Immature natural killer cell (primary cell): ENCODE measurements at regions not wholly inside any gene's neighbourhood (a gene's known extent, or its start where the extent isn't known, plus 50 kb on each side); places are given as distances from the start of the nearest gene placed in this dataset.

Source experiments
- DNase-seq, 3 donors: peaks; one replicate each; pipeline ENCODE4 v3.0.0; 2022; ENCODE audit warnings: mixed read lengths in 1 of 3
- H3K27ac Mint-ChIP-seq, 6 donors: one replicate each; pipeline ENCODE4 v1.8.0; 2020; ENCODE audit warnings: mixed read lengths in 6 of 6, mild to moderate bottlenecking in 5 of 6, inconsistent platforms in 4 of 6, moderate library complexity in 3 of 6
- H3K27me3 Mint-ChIP-seq, 3 donors: one replicate each; pipeline ENCODE4 v1.8.0; 2020 to 2021; ENCODE audit warnings: low read depth in 3 of 3, mild to moderate bottlenecking in 3 of 3, mixed read lengths in 3 of 3, moderate library complexity in 3 of 3, inconsistent platforms in 1 of 3
- H3K36me3 Mint-ChIP-seq, 3 donors: one replicate each; pipeline ENCODE4 v1.8.0; 2020; ENCODE audit warnings: mixed read lengths in 3 of 3, inconsistent platforms in 2 of 3, mild to moderate bottlenecking in 2 of 3
- H3K4me1 Mint-ChIP-seq, 2 donors: one replicate each; pipeline ENCODE4 v1.8.0; 2020; ENCODE audit warnings: inconsistent platforms in 2 of 2, mild to moderate bottlenecking in 2 of 2, mixed read lengths in 2 of 2, moderate library complexity in 1 of 2
- H3K4me3 Mint-ChIP-seq, 5 donors: one replicate each; pipeline ENCODE4 v1.8.0; 2020; ENCODE audit warnings: mild to moderate bottlenecking in 5 of 5, mixed read lengths in 5 of 5, inconsistent platforms in 3 of 5, moderate library complexity in 3 of 5
- H3K9me3 Mint-ChIP-seq, 6 donors: one replicate each; pipeline ENCODE4 v1.8.0; 2020; ENCODE audit warnings: mild to moderate bottlenecking in 6 of 6, mixed read lengths in 6 of 6, inconsistent platforms in 4 of 6, moderate library complexity in 3 of 6

GRCh38 chr16:6428861-6429260 is 903.8 kb upstream of the RBFOX1 start:
- Mint-ChIP-seq H3K27me3 (no peaks in the 10 kb centered on the region), H3K4me3 (no peak overlapping the region), H3K9me3 (peaks cover 4 to 10% (median 7%) of the 10 kb centered on the region in 6 donors), H3K27ac (no peak overlapping the region), H3K4me1 (no peaks in the 10 kb centered on the region), H3K36me3 (no peaks in the 10 kb centered on the region)
- DNase-seq, result no peak

DNA sequence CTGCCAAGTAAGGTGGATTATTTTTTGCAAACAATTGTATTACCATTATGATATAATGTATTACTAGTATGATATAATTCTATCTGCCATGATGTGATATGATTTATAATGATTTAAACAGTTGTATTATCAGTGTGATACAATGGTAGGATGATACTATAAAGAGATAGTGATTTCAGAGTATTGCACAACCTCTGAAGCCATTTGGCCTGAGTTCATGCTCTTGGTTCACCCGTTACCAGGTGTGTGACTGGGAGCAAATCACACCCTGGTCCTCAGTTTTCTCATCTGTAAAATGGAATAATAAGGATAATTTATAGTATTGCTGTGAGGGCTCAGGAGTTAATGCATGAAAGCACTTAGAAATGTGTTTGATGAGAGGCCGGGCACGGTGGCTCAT is 905.0 kb upstream of the RBFOX1 start:
- DNase-seq, result no peak
- H3K4me1 Mint-ChIP-seq, result no peaks in the 10 kb centered on the region
- H3K36me3 Mint-ChIP-seq, result no peaks in the 10 kb centered on the region
- H3K4me3 Mint-ChIP-seq, result no peak overlapping the region
- no peak overlapping the region for H3K27ac Mint-ChIP-seq
- H3K9me3 Mint-ChIP-seq, result peaks cover 6 to 11% (median 9%) of the 10 kb centered on the region in 6 donors
- H3K27me3 Mint-ChIP-seq, result no peaks in the 10 kb centered on the region

- no peaks in the 10 kb centered on the region for H3K27me3 Mint-ChIP-seq
- H3K4me3 Mint-ChIP-seq, result no peak overlapping the region
- no peak for DNase-seq
- H3K27ac Mint-ChIP-seq, result no peak overlapping the region
- peaks cover 0 to 8% (median under 1%) of the 10 kb centered on the region in 6 donors for H3K9me3 Mint-ChIP-seq
- H3K36me3 Mint-ChIP-seq, result no peaks in the 10 kb centered on the region
- no peaks in the 10 kb centered on the region for H3K4me1 Mint-ChIP-seq
Measured at GRCh38 chr16:6407596-6407995, 925.0 kb upstream of the RBFOX1 start.

DNA sequence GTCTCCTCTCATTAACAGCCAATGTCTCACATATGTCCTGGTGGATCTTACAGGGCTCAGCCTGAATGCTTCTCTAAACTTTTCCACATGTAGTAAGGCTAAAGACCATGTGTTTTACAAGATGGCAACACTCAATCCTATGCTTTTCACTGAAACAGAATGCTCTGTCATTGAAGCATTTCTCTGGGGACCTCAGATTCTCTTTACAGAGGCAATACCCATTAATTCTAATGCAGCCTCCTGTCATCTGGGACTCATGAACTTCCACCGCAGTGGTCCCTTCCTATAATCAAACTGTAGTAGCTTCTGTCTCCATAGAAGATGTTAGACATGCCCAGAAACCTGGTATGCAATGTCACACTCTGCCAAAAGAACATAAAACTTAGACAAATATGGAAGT is 926.6 kb upstream of the RBFOX1 start:
- no peak overlapping the region for H3K27ac Mint-ChIP-seq
- no peaks in the 10 kb centered on the region for H3K4me1 Mint-ChIP-seq
- no peaks in the 10 kb centered on the region for H3K27me3 Mint-ChIP-seq
- DNase-seq, result no peak
- no peaks in the 10 kb centered on the region for H3K36me3 Mint-ChIP-seq
- H3K4me3 Mint-ChIP-seq, result no peak overlapping the region
- H3K9me3 Mint-ChIP-seq, result peaks cover 0 to 3% (median 0%) of the 10 kb centered on the region in 6 donors

- Mint-ChIP-seq H3K36me3 (no peaks in the 10 kb centered on the region), H3K27ac (no peak overlapping the region), H3K27me3 (peaks cover 0 to 2% (median 2%) of the 10 kb centered on the region in 3 donors), H3K9me3 (peaks cover 2 to 10% (median 7%) of the 10 kb centered on the region in 6 donors), H3K4me1 (no peaks in the 10 kb centered on the region), H3K4me3 (no peak overlapping the region)
- DNase-seq, result no peak
Measured at GRCh38 chr16:6382924-6383459, 949.7 kb upstream of the RBFOX1 start.

GRCh38 chr16:6381896-6382295 is 950.7 kb upstream of the RBFOX1 start:
- H3K4me3 Mint-ChIP-seq, result no peak overlapping the region
- DNase-seq, result no peak
- H3K4me1 Mint-ChIP-seq, result no peaks in the 10 kb centered on the region
- H3K36me3 Mint-ChIP-seq, result no peaks in the 10 kb centered on the region
- peaks cover 2 to 10% (median 7%) of the 10 kb centered on the region in 6 donors for H3K9me3 Mint-ChIP-seq
- H3K27me3 Mint-ChIP-seq, result peaks cover 0 to 2% (median 0%) of the 10 kb centered on the region in 3 donors
- H3K27ac Mint-ChIP-seq, result no peak overlapping the region

GRCh38 chr16:6377956-6378355 is 954.7 kb upstream of the RBFOX1 start:
- no peak overlapping the region for H3K27ac Mint-ChIP-seq
- no peaks in the 10 kb centered on the region for H3K4me1 Mint-ChIP-seq
- DNase-seq, result no peak
- H3K27me3 Mint-ChIP-seq, result peaks cover 0 to 1% (median 0%) of the 10 kb centered on the region in 3 donors
- no peak overlapping the region for H3K4me3 Mint-ChIP-seq
- no peaks in the 10 kb centered on the region for H3K36me3 Mint-ChIP-seq
- peaks cover 0 to 4% (median 0%) of the 10 kb centered on the region in 6 donors for H3K9me3 Mint-ChIP-seq

- H3K4me3 Mint-ChIP-seq, result no peak overlapping the region
- H3K27me3 Mint-ChIP-seq, result peaks cover 0 to 1% (median 0%) of the 10 kb centered on the region in 3 donors
- no peaks in the 10 kb centered on the region for H3K36me3 Mint-ChIP-seq
- no peak overlapping the region for H3K27ac Mint-ChIP-seq
- peaks cover 0 to 4% (median 0%) of the 10 kb centered on the region in 6 donors for H3K9me3 Mint-ChIP-seq
- no peak for DNase-seq
- H3K4me1 Mint-ChIP-seq, result no peaks in the 10 kb centered on the region
Measured at GRCh38 chr16:6375465-6376075, 957.1 kb upstream of the RBFOX1 start.

- H3K27me3 Mint-ChIP-seq, result peaks cover 0 to 1% (median 0%) of the 10 kb centered on the region in 3 donors
- H3K9me3 Mint-ChIP-seq, result peaks cover 0 to 4% (median 0%) of the 10 kb centered on the region in 6 donors
- H3K36me3 Mint-ChIP-seq, result no peaks in the 10 kb centered on the region
- no peak overlapping the region for H3K27ac Mint-ChIP-seq
- no peak for DNase-seq
- no peak overlapping the region for H3K4me3 Mint-ChIP-seq
- no peaks in the 10 kb centered on the region for H3K4me1 Mint-ChIP-seq
Measured at GRCh38 chr16:6374821-6375220, 957.8 kb upstream of the RBFOX1 start.

DNA sequence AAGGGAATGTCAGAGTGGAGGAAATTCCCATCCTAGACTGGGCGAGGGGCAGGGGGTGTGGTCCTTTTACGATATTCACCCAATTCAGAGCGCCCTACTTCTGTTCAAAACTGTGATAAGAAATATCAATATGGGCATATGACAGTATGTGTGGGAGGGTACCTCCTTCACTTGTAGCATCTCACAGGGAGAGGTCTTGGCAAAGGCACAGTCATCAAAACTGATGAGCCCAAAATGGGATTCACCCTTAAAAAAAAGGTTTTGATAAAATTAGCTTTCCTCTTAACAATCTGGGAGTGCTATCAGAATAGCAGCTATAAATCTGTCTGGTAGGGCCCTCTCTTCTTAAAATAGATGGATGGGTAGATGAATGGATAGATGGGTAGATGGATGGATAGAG is 967.8 kb upstream of the RBFOX1 start:
- no peak overlapping the region for H3K27ac Mint-ChIP-seq
- H3K27me3 Mint-ChIP-seq, result peaks cover 0 to 5% (median 2%) of the 10 kb centered on the region in 3 donors
- H3K36me3 Mint-ChIP-seq, result no peaks in the 10 kb centered on the region
- no peak overlapping the region for H3K4me3 Mint-ChIP-seq
- H3K4me1 Mint-ChIP-seq, result no peaks in the 10 kb centered on the region
- peaks cover 3 to 26% (median 7%) of the 10 kb centered on the region in 6 donors for H3K9me3 Mint-ChIP-seq
- DNase-seq, result no peak

- Mint-ChIP-seq H3K9me3 (peaks cover 2 to 26% (median 7%) of the 10 kb centered on the region in 6 donors), H3K4me1 (no peaks in the 10 kb centered on the region), H3K4me3 (no peak overlapping the region), H3K36me3 (no peaks in the 10 kb centered on the region), H3K27me3 (peaks cover 0 to 5% (median 2%) of the 10 kb centered on the region in 3 donors), H3K27ac (no peak overlapping the region)
- DNase-seq, result no peak
Measured at GRCh38 chr16:6363896-6364607, 968.6 kb upstream of the RBFOX1 start.

GRCh38 chr16:6363396-6363795 is 969.2 kb upstream of the RBFOX1 start:
- no peak overlapping the region for H3K4me3 Mint-ChIP-seq
- peaks cover 0 to 5% (median 2%) of the 10 kb centered on the region in 3 donors for H3K27me3 Mint-ChIP-seq
- H3K9me3 Mint-ChIP-seq, result peaks cover 1 to 23% (median 8%) of the 10 kb centered on the region in 6 donors
- no peak overlapping the region for H3K27ac Mint-ChIP-seq
- DNase-seq, result no peak
- H3K36me3 Mint-ChIP-seq, result no peaks in the 10 kb centered on the region
- no peaks in the 10 kb centered on the region for H3K4me1 Mint-ChIP-seq

GRCh38 chr16:6362321-6362720 is 970.3 kb upstream of the RBFOX1 start:
- no peak for DNase-seq
- Mint-ChIP-seq H3K4me1 (no peaks in the 10 kb centered on the region), H3K4me3 (no peak overlapping the region), H3K36me3 (no peaks in the 10 kb centered on the region), H3K27me3 (peaks cover 0 to 5% (median 2%) of the 10 kb centered on the region in 3 donors), H3K27ac (no peak overlapping the region), H3K9me3 (peaks cover 0 to 21% (median 7%) of the 10 kb centered on the region in 6 donors)

GRCh38 chr16:6360641-6361040 is 972.0 kb upstream of the RBFOX1 start:
- Mint-ChIP-seq H3K9me3 (peaks cover 0 to 21% (median 10%) of the 10 kb centered on the region in 6 donors), H3K4me3 (no peak overlapping the region), H3K36me3 (no peaks in the 10 kb centered on the region), H3K27ac (no peak overlapping the region), H3K4me1 (no peaks in the 10 kb centered on the region), H3K27me3 (peaks cover 0 to 5% (median 0%) of the 10 kb centered on the region in 3 donors)
- no peak for DNase-seq
